B cell (primary cell): ENCODE measurements at regions not wholly inside any gene's neighbourhood (a gene's known extent, or its start where the extent isn't known, plus 50 kb on each side); places are given as distances from the start of the nearest gene placed in this dataset.

Experiments used
- EZH2 ChIP-seq: IDR thresholded peaks from 2 replicates; pipeline ENCODE4 v1.6.1; 2012; ENCODE audit warnings: borderline replicate concordance, low read depth, mild to moderate bottlenecking, moderate library complexity, low read length; ENCODE audit not compliant: insufficient read depth, poor library complexity, severe bottlenecking
- TF ChIP-seq, protein P1 (sequence below): fragments of 200-600 bp; IDR thresholded peaks from one replicate; pipeline ENCODE4 v1.8.0; 2022; ENCODE audit warnings: antibody characterized with exemption, mild to moderate bottlenecking

DNA sequence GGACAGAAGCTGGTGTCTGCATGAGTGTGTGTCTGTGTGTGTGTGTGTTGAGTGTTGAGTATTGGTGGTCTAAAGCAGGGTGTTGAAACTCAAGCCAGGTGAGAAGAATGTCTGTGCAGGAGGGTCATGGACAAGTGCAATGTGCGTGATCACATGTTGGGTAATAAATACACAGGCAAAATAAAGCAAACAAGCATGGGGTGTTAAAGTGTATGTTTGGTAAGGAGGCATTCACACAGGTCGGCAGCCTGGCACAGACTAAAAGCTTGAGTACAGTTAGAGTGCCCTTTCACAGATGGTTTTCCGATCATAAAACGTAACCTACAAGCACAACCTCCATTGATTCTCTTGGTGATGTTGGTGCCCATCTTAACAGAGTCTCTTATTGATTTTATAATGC, 476.9 kb upstream of the KLHL1 start:
- TF ChIP-seq EZH2, result no peak
- TF ChIP-seq, protein P1, sequence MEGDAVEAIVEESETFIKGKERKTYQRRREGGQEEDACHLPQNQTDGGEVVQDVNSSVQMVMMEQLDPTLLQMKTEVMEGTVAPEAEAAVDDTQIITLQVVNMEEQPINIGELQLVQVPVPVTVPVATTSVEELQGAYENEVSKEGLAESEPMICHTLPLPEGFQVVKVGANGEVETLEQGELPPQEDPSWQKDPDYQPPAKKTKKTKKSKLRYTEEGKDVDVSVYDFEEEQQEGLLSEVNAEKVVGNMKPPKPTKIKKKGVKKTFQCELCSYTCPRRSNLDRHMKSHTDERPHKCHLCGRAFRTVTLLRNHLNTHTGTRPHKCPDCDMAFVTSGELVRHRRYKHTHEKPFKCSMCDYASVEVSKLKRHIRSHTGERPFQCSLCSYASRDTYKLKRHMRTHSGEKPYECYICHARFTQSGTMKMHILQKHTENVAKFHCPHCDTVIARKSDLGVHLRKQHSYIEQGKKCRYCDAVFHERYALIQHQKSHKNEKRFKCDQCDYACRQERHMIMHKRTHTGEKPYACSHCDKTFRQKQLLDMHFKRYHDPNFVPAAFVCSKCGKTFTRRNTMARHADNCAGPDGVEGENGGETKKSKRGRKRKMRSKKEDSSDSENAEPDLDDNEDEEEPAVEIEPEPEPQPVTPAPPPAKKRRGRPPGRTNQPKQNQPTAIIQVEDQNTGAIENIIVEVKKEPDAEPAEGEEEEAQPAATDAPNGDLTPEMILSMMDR, result no peak
